Mucosa of descending colon (tissue), 3 donors: ENCODE measurements at regions not wholly inside any gene's neighbourhood (a gene's known extent, or its start where the extent isn't known, plus 50 kb on each side); places are given as distances from the start of the nearest gene placed in this dataset.

Experiments
- ATAC-seq: fragments of 200-7000 bp; cut with Tn5 transposase; one replicate; pipeline ENCODE4 v1.9.1; 2020; ENCODE audit warnings: mild to moderate bottlenecking, moderate library complexity
- DNase-seq, 3 donors: peaks; one replicate each; pipeline ENCODE4 v3.0.0-alpha.2; 2020
- H3K36me3 ChIP-seq: fragments of 200-600 bp; one replicate; pipeline ENCODE4 v1.8.0; 2021; ENCODE audit warnings: low read depth, mild to moderate bottlenecking
- H3K4me1 ChIP-seq: fragments of 200-600 bp; one replicate; pipeline ENCODE4 v1.8.0; 2021; ENCODE audit warnings: low read depth, mild to moderate bottlenecking
- H3K4me3 ChIP-seq: fragments of 200-600 bp; one replicate; pipeline ENCODE4 v1.8.0; 2021; ENCODE audit warnings: mild to moderate bottlenecking
- H3K9me3 ChIP-seq: fragments of 200-600 bp; one replicate; pipeline ENCODE4 v1.8.0; 2021; ENCODE audit warnings: mild to moderate bottlenecking
- intact Hi-C, 2 donors: fragments of 100-400 bp; cut with DNase I in 1 of 2; cut with micrococcal nuclease in 1 of 2; formaldehyde crosslinking; loops; one replicate each; pipeline versions ENCODE4 v1.11.0 to v1.11.1; 2022; cut with DNase I, micrococcal nuclease
- TF ChIP-seq, protein P1 (sequence below): fragments of 200-600 bp; IDR thresholded peaks from one replicate; pipeline ENCODE4 v1.8.0; 2022; ENCODE audit warnings: antibody characterized with exemption, mild to moderate bottlenecking
- donor health status: DM: no; HTN: no; CAD: no; lungs with moderate emphysema.
- donor health status: DM: no; HTN: no; CAD: no.
- donor health status: DM: no; HTN: yes; CAD: no.

DNA sequence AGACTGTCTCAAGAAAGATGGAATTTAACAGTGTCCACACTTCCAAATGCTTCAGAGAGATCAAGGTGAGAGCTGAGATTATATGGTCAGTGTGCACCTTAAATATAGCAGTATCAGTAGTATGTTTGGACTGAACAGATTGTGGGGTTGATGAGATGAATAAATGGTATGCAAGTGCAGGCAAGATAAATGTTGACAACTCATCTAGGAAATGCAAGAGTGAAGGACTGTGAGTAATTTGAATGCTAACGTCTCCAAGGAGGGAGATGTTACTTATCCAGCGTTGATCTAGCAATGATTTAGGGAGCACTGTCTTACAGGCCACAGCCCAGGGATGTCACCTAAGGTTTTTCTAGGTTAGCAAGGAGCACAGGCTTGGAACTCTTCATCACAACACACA is 170.7 kb upstream of the GALNT2 start:
- no peaks in the 10 kb centered on the region for H3K36me3 ChIP-seq
- no peak overlapping the region for H3K4me3 ChIP-seq
- ATAC-seq = no peak
- DNase-seq = no peak
- H3K4me1 ChIP-seq = no peaks in the 10 kb centered on the region
- TF ChIP-seq, protein P1, sequence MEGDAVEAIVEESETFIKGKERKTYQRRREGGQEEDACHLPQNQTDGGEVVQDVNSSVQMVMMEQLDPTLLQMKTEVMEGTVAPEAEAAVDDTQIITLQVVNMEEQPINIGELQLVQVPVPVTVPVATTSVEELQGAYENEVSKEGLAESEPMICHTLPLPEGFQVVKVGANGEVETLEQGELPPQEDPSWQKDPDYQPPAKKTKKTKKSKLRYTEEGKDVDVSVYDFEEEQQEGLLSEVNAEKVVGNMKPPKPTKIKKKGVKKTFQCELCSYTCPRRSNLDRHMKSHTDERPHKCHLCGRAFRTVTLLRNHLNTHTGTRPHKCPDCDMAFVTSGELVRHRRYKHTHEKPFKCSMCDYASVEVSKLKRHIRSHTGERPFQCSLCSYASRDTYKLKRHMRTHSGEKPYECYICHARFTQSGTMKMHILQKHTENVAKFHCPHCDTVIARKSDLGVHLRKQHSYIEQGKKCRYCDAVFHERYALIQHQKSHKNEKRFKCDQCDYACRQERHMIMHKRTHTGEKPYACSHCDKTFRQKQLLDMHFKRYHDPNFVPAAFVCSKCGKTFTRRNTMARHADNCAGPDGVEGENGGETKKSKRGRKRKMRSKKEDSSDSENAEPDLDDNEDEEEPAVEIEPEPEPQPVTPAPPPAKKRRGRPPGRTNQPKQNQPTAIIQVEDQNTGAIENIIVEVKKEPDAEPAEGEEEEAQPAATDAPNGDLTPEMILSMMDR = no peak
- intact Hi-C loops = no loop called here
- no peaks in the 10 kb centered on the region for H3K9me3 ChIP-seq

DNA sequence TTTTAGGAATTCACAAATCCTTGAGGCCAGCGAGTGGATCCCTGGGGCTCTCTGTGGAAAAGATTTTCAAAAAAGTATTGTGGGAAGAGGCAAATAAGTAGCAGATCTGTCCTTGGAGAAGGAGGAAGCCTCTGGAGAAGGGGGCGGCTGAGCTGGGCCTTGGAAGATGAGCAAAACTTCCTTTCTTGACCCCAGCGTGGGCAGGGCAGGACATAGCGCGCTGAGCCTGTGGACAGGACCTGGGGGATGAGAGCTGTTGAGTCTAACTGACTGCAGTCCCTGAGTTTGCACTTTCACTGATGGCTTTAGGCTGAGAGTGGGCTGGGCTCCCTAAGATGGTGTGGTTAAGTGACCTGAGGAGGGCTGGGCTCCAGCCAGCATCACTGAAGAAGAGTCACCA is 170.2 kb upstream of the GALNT2 start:
- intact Hi-C loops = no loop called here
- Histone ChIP-seq H3K4me1 (no peaks in the 10 kb centered on the region), H3K36me3 (no peaks in the 10 kb centered on the region), H3K9me3 (no peaks in the 10 kb centered on the region), H3K4me3 (no peak overlapping the region)
- DNase-seq (no peak), ATAC-seq (no peak)
- TF ChIP-seq, protein P1 = no peak

DNA sequence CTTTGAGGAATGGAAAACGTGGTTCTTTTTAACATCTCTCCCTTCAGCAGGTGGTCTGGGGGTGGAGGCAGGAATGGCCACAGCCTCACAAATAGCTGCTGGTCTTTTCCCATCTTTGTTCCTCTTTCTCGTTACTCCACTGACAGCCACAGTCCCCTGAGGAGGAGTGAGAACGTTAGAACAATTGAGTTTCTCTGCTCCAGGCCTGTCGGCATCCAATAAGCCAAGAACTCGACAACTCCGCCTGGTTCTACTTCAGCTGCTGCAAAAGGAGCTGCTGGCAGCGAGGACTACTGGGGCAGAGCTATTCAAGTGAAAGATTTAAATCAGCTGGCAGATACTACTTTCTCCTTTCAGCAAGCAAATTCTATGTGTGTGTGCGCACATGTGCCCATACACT is 169.5 kb upstream of the GALNT2 start:
- intact Hi-C loops = no loop called here
- ATAC-seq = no peak
- TF ChIP-seq, protein P1 = no peak

DNA sequence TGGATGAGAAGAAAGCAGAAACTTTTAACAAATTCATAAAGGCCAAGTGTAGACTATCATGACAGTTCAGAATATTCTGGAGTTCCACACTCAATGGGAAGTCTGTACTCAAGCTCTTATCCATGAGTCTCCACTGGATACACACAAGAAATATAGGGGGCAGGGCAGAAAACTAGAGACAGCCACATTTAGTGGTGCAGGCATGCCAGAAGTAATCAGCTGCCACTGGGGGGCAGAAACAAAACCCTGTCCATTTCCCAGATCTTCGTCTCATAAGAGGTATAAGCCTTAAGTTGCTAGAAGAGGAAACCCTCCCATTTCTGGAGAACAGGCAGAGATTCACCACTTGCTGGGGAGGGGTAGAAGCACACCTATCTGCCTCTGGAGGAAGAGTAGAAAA is 166.8 kb upstream of the GALNT2 start:
- ATAC-seq = no peak

More for the DNA sequence above, 169.5 kb upstream of the GALNT2 start:
- no peak overlapping the region for H3K4me3 ChIP-seq
- H3K4me1 ChIP-seq = no peaks in the 10 kb centered on the region
- no peak for DNase-seq
- no peaks in the 10 kb centered on the region for H3K36me3 ChIP-seq
- no peaks in the 10 kb centered on the region for H3K9me3 ChIP-seq

DNA sequence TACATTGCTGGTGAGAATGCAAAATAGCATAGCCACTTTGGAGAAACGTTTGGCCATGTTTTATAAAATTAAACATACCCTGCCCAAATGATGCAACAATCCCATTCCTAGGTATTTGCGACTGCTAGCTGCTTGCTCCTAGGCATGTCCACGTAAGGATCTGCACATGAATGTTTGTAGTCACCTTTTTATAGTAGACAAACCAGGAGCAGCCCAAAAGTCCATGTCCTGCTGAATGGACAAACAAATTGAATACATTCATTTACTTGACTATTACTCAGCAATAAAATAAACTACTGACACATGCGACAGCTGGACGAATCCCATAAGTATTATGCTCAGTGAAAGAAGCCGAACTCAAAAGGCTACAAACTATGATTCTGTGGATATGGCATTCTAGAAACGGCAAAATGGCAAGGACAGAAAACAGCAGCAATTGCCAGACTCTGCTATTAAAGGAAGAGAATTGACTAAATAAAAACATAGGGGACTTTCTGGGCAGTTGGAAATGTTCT is 161.9 kb upstream of the GALNT2 start:
- ATAC-seq (no peak), DNase-seq (no peak)
- TF ChIP-seq, protein P1 = no peak
- no peak overlapping the region for H3K4me3 ChIP-seq
- H3K36me3 ChIP-seq = no peaks in the 10 kb centered on the region
- H3K4me1 ChIP-seq = no peaks in the 10 kb centered on the region
- H3K9me3 ChIP-seq = no peaks in the 10 kb centered on the region
- intact Hi-C loops = no loop called here

More for the DNA sequence above, 166.8 kb upstream of the GALNT2 start:
- H3K4me1 ChIP-seq = no peaks in the 10 kb centered on the region
- TF ChIP-seq, protein P1 = no peak
- no peaks in the 10 kb centered on the region for H3K36me3 ChIP-seq
- H3K4me3 ChIP-seq = no peak overlapping the region
- DNase-seq = no peak
- intact Hi-C loops = no loop called here
- H3K9me3 ChIP-seq = no peaks in the 10 kb centered on the region

DNA sequence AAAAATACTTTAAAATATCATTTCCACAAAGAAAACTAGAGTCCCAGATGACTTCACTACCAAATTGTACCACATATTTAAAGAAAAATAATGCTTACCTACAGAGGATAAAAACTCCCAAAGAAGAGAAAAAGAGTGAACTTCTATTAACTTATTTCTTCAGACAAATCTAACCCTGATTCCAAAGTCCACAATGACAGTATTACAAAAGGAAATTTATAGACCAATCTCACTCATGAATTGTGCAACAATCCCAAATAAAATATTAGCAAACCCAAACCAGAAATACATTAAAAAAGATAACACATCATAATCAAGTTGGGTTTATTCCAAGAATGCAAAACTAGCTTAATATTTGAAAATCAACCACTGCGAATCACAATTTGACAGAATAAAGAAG is 161.4 kb upstream of the GALNT2 start:
- ATAC-seq = no peak

More for the DNA sequence above, 161.4 kb upstream of the GALNT2 start:
- no peak for DNase-seq
- TF ChIP-seq, protein P1 = no peak
- Histone ChIP-seq H3K9me3 (no peaks in the 10 kb centered on the region), H3K4me3 (no peak overlapping the region), H3K36me3 (no peaks in the 10 kb centered on the region), H3K4me1 (no peaks in the 10 kb centered on the region)
- intact Hi-C loops = no loop called here
